ENCODE measurements at regions not wholly inside any gene's neighbourhood (a gene's known extent, or its start where the extent isn't known, plus 50 kb on each side); places are given as distances from the start of the nearest gene placed in this dataset.
"Not testable (repeated sequence)": the region's sequence is repeated elsewhere in the genome, so short reads cannot be mapped to it uniquely, and the experiment has no call there.

GRCh38 chr10:125248489-125248888, 88.1 kb upstream of the CTBP2 start:
- Histone ChIP-seq H3K27ac (no peak overlapping the region), H3K36me3 (ENCODE audit: insufficient read depth, low read length) (no peaks in the 10 kb centered on the region), H3K9me3 (ENCODE audit: low read depth, low read length) (no peaks in the 10 kb centered on the region), H3K9ac (ENCODE audit: insufficient read length) (no peak overlapping the region), H3K4me3 (no peak overlapping the region)
- no peak for TF ChIP-seq POLR2AphosphoS5 (IDR thresholded peaks at IDR 0.05; ENCODE audit: borderline replicate concordance, low read depth, low read length)
- TF ChIP-seq FOXP2 (optimal IDR thresholded peaks at IDR 0.05; ENCODE audit: control extremely low read depth, extremely low read length, insufficient read depth), result no peak
- TF ChIP-seq EZH2 (IDR thresholded peaks at IDR 0.05), result no peak
- DNase-seq (ENCODE audit: low read depth, low spot score), result no peak

GRCh38 chr10:125247576-125247975, 87.2 kb upstream of the CTBP2 start:
- TF ChIP-seq POLR2AphosphoS5 (IDR thresholded peaks at IDR 0.05; ENCODE audit: borderline replicate concordance, low read depth, low read length), result no peak
- no peak for TF ChIP-seq FOXP2 (optimal IDR thresholded peaks at IDR 0.05; ENCODE audit: control extremely low read depth, extremely low read length, insufficient read depth)
- Histone ChIP-seq H3K9ac (ENCODE audit: insufficient read length) (no peak overlapping the region), H3K4me3 (no peak overlapping the region), H3K36me3 (ENCODE audit: insufficient read depth, low read length) (no peaks in the 10 kb centered on the region), H3K9me3 (ENCODE audit: low read depth, low read length) (no peaks in the 10 kb centered on the region), H3K27ac (no peak overlapping the region)
- no peak for DNase-seq (ENCODE audit: low read depth, low spot score)

GRCh38 chr10:125243532-125244253, 83.3 kb upstream of the CTBP2 start:
- no peak overlapping the region for H3K9ac ChIP-seq (ENCODE audit: insufficient read length)
- no peak for DNase-seq (ENCODE audit: low read depth, low spot score)
- H3K9me3 ChIP-seq (ENCODE audit: low read depth, low read length), result 0 out of 2 replicates have a peak, but pooled peaks cover 4% of the 10 kb centered on the region
- no peaks in the 10 kb centered on the region for H3K36me3 ChIP-seq (ENCODE audit: insufficient read depth, low read length)
- H3K4me3 ChIP-seq, result no peak overlapping the region
- TF ChIP-seq POLR2AphosphoS5 (IDR thresholded peaks at IDR 0.05; ENCODE audit: borderline replicate concordance, low read depth, low read length), result no peak
- TF ChIP-seq FOXP2 (optimal IDR thresholded peaks at IDR 0.05; ENCODE audit: control extremely low read depth, extremely low read length, insufficient read depth), result no peak
- no peak for TF ChIP-seq EZH2 (IDR thresholded peaks at IDR 0.05)
- H3K27ac ChIP-seq, result no peak overlapping the region

GRCh38 chr10:125238682-125239081, 78.3 kb upstream of the CTBP2 start:
- TF ChIP-seq POLR2AphosphoS5 (IDR thresholded peaks at IDR 0.05; ENCODE audit: borderline replicate concordance, low read depth, low read length) (no peak), FOXP2 (optimal IDR thresholded peaks at IDR 0.05; ENCODE audit: control extremely low read depth, extremely low read length, insufficient read depth) (no peak), EZH2 (IDR thresholded peaks at IDR 0.05) (no peak)
- no peak for DNase-seq (ENCODE audit: low read depth, low spot score)
- no peaks in the 10 kb centered on the region for H3K36me3 ChIP-seq (ENCODE audit: insufficient read depth, low read length)
- 0 out of 2 replicates have a peak, but pooled peaks cover 4% of the 10 kb centered on the region for H3K9me3 ChIP-seq (ENCODE audit: low read depth, low read length)
- no peak overlapping the region for H3K27ac ChIP-seq
- H3K4me3 ChIP-seq, result no peak overlapping the region
- no peak overlapping the region for H3K9ac ChIP-seq (ENCODE audit: insufficient read length)

- no peak for TF ChIP-seq POLR2AphosphoS5 (IDR thresholded peaks at IDR 0.05; ENCODE audit: borderline replicate concordance, low read depth, low read length)
- no peak for DNase-seq (ENCODE audit: low read depth, low spot score)
- H3K36me3 ChIP-seq (ENCODE audit: insufficient read depth, low read length), result no peaks in the 10 kb centered on the region
- no peak overlapping the region for H3K27ac ChIP-seq
- H3K9me3 ChIP-seq (ENCODE audit: low read depth, low read length), result 0 out of 2 replicates have a peak, but pooled peaks cover 4% of the 10 kb centered on the region
- H3K9ac ChIP-seq (ENCODE audit: insufficient read length), result no peak overlapping the region
- H3K4me3 ChIP-seq, result no peak overlapping the region
These were observed 75.7 kb upstream of the CTBP2 start for GRCh38 chr10:125236091-125236490.

GRCh38 chr10:125235093-125236069, 75.0 kb upstream of the CTBP2 start:
- no peak for DNase-seq (ENCODE audit: low read depth, low spot score)
- 0 out of 2 replicates have a peak, but pooled peaks cover 4% of the 10 kb centered on the region for H3K9me3 ChIP-seq (ENCODE audit: low read depth, low read length)

GRCh38 chr10:125234576-125234975, 74.2 kb upstream of the CTBP2 start:
- H3K9ac ChIP-seq (ENCODE audit: insufficient read length); H3K4me3 ChIP-seq; H3K36me3 ChIP-seq (ENCODE audit: insufficient read depth, low read length); DNase-seq (ENCODE audit: low read depth, low spot score); H3K27ac ChIP-seq; H3K9me3 ChIP-seq (ENCODE audit: low read depth, low read length): not testable (repeated sequence)

More at GRCh38 chr10:125235093-125236069, 75.0 kb upstream of the CTBP2 start:
- Histone ChIP-seq H3K27ac (no peak overlapping the region), H3K9ac (ENCODE audit: insufficient read length) (no peak overlapping the region), H3K4me3 (no peak overlapping the region), H3K36me3 (ENCODE audit: insufficient read depth, low read length) (no peaks in the 10 kb centered on the region)
- TF ChIP-seq POLR2AphosphoS5 (IDR thresholded peaks at IDR 0.05; ENCODE audit: borderline replicate concordance, low read depth, low read length) (no peak), FOXP2 (optimal IDR thresholded peaks at IDR 0.05; ENCODE audit: control extremely low read depth, extremely low read length, insufficient read depth) (no peak), EZH2 (IDR thresholded peaks at IDR 0.05) (no peak)

- H3K27ac ChIP-seq, result no peak overlapping the region
- no peak for DNase-seq (ENCODE audit: low read depth, low spot score)
- TF ChIP-seq FOXP2 (optimal IDR thresholded peaks at IDR 0.05; ENCODE audit: control extremely low read depth, extremely low read length, insufficient read depth), result no peak
- TF ChIP-seq EZH2 (IDR thresholded peaks at IDR 0.05), result no peak
- no peak for TF ChIP-seq POLR2AphosphoS5 (IDR thresholded peaks at IDR 0.05; ENCODE audit: borderline replicate concordance, low read depth, low read length)
- no peaks in the 10 kb centered on the region for H3K9me3 ChIP-seq (ENCODE audit: low read depth, low read length)
- H3K9ac ChIP-seq (ENCODE audit: insufficient read length), result no peak overlapping the region
- H3K36me3 ChIP-seq (ENCODE audit: insufficient read depth, low read length), result no peaks in the 10 kb centered on the region
- H3K4me3 ChIP-seq, result no peak overlapping the region
These were observed 73.4 kb upstream of the CTBP2 start for GRCh38 chr10:125233726-125234125.

All from SK-N-MC (cell line).